Spleen (tissue), 7 donors: ENCODE measurements at regions not wholly inside any gene's neighbourhood (a gene's known extent, or its start where the extent isn't known, plus 50 kb on each side); places are given as distances from the start of the nearest gene placed in this dataset.
"Not testable (repeated sequence)": the region's sequence is repeated elsewhere in the genome, so short reads cannot be mapped to it uniquely, and the experiment has no call there.

Source experiments
- POLR2A ChIP-seq, 3 donors: fragments of 450-650 bp; IDR thresholded peaks; one replicate each; pipeline ENCODE4 v1.5.1; 2017; ENCODE audit warnings: antibody characterized with exemption in 3 of 3, mild to moderate bottlenecking in 1 of 3
- TF ChIP-seq, protein P1 (sequence below), 11 experiments: fragments of 200-600 bp in 7 of 11; fragments of 450-650 bp in 4 of 11; sonication (generic) in 4 of 11; IDR thresholded peaks in 8 of 11; conservative IDR thresholded peaks in 3 of 11; 1 replicate in 7 of 11; 2 replicates in 4 of 11; pipeline versions ENCODE4 v1.4.0 to v1.8.0; 2016 to 2021; ENCODE audit warnings: antibody characterized with exemption in 11 of 11, inconsistent platforms in 4 of 11, mild to moderate bottlenecking in 1 of 11
- donor health status: DM: no; HTN: no; CAD: no; lungs with moderate emphysema.
- donor health status: DM: no; HTN: no; CAD: no.
- donor health status: DM: no; HTN: no; CAD: no.

DNA sequence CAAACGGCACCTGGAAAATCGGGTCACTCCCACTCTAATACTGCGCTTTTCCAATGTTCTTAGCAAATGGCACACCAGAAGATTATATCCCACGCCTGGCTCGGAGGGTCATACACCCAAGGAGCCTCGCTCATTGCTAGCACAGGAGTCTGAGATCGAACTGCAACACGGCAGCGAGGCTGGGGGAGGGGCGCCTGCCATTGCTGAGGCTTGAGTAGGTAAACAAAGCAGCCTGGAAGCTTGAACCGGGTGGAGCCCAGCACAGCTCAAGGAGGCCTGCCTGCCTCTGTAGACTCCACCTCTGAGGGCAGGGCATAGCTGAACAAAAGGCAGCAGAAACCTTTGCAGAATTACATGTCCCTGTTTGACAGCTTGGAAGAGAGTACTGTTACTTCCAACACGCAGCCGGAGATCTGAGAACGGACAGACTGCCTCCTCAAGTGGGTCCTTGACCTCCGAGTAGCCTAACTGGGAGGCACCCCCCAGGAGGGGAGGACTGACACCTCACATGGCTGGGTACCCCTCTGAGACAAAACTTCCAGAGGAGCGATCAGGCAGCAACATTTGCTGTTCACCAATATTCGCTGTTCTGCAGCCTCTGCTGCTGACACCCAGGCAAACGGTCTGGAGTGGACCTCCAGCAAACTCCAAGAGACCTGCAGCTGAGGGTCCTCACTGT lies 472.3 kb upstream of the PHF14 start:
- TF ChIP-seq, protein P1, sequence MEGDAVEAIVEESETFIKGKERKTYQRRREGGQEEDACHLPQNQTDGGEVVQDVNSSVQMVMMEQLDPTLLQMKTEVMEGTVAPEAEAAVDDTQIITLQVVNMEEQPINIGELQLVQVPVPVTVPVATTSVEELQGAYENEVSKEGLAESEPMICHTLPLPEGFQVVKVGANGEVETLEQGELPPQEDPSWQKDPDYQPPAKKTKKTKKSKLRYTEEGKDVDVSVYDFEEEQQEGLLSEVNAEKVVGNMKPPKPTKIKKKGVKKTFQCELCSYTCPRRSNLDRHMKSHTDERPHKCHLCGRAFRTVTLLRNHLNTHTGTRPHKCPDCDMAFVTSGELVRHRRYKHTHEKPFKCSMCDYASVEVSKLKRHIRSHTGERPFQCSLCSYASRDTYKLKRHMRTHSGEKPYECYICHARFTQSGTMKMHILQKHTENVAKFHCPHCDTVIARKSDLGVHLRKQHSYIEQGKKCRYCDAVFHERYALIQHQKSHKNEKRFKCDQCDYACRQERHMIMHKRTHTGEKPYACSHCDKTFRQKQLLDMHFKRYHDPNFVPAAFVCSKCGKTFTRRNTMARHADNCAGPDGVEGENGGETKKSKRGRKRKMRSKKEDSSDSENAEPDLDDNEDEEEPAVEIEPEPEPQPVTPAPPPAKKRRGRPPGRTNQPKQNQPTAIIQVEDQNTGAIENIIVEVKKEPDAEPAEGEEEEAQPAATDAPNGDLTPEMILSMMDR (IDR thresholded peaks at IDR 0.05 in 8 of 11, conservative IDR thresholded peaks at IDR 0.05 in 3 of 11): not testable (repeated sequence)
- TF ChIP-seq POLR2A (IDR thresholded peaks at IDR 0.05): not testable (repeated sequence)
